Left cardiac atrium (tissue), 4 donors: ENCODE measurements at regions not wholly inside any gene's neighbourhood (a gene's known extent, or its start where the extent isn't known, plus 50 kb on each side); places are given as distances from the start of the nearest gene placed in this dataset.

Experiments
- ATAC-seq, 2 donors: fragments of 200-7000 bp; cut with Tn5 transposase; one replicate each; pipeline ENCODE4 v1.9.1; 2020; ENCODE audit warnings: mild to moderate bottlenecking in 2 of 2, moderate library complexity in 2 of 2
- DNase-seq: peaks from one replicate; pipeline ENCODE4 v3.0.0-alpha.2; 2020
- intact Hi-C, 2 donors: fragments of 100-400 bp; cut with DNase I; formaldehyde crosslinking; loops; one replicate each; pipeline versions ENCODE4 v1.14.1 to v1.15.1; 2022 to 2023
- donor health status: DM: no; HTN: yes; CAD: no.
- donor health status: DM: no; HTN: yes; CAD: no; lungs with severe emphysema.
- donor health status: DM: yes; HTN: yes; CAD: no.
- donor health status: Dilated cardiomyopathy.

DNA sequence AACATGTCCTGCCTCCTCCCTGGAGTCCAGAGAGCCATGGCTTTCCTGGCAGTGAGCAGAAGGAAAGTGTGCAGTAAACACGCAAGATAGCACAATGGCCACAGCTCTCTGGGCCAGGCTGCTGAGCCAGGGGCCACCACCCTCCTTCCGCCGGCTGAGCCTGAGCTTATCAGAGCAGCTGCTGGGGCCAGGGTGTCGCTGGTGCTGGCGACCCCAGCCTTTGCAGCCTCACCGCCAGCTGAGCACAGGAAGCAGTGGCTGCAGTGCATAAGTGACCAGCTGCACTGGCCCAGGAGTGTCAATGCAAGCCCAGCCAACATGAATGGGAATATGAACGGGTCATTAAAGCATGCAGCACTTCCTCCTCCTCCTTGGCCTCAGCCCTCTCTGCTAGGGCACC lies 172.0 kb downstream of the ZFP36L2 start:
- intact Hi-C loops, result no loop called here
- DNase-seq (no peak), ATAC-seq (peak in 1 of 2 donors; percentile 25)

DNA sequence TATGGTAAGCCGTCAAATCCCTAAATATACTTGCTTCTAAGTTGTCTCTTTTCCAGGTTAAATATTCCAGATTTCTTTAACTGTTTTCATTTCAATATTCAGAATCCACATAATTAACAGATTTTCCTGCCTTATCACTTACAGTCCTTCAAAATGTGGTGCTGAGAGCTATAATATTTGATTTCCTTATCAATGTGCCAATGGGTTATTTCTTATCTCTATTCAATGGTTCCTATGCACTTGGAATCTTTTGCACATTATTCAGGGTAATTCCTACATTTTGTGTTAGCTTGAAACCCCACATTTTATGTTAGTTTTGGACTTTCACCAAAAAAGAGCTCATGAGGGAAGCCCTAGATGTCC lies 173.5 kb downstream of the ZFP36L2 start:
- DNase-seq, result no peak
- ATAC-seq, result no peak
- intact Hi-C loops, result no loop called here

DNA sequence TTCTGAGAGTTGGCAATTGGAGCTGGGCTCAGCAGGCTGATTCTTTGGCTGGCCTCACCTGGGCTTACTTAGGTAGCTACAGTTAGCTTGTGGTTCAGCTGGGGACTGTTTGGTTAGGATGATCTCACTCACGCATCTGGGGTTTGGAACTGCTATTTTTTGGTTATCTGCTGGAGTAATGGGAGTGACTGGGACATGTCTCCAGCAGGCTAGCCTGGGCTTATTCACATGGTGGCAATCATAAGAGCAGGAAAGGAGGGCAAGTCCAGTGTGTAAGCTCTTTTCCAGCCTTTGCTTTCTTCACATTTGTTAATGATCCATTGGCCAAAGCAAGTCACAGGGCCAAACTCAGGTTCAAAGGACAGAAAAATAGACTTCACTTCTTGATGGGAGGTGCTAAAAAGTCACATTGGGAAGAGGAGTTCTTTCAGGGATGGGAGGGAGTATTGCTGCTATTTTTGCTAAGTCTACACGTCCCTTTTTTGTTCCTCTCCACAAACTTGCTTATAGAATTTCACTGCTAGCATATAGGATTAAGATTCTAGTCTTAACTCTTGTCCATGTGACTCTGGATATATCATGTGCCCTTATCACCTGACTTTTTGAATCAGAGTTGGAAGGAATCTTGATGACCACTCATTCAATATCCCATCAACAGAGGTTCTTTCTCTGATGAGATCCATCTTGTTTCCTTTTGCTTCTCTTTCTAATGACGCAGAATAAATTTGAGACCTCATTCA lies 174.0 kb downstream of the ZFP36L2 start:
- intact Hi-C loops, result no loop called here
- peak; percentile 13 for DNase-seq

DNA sequence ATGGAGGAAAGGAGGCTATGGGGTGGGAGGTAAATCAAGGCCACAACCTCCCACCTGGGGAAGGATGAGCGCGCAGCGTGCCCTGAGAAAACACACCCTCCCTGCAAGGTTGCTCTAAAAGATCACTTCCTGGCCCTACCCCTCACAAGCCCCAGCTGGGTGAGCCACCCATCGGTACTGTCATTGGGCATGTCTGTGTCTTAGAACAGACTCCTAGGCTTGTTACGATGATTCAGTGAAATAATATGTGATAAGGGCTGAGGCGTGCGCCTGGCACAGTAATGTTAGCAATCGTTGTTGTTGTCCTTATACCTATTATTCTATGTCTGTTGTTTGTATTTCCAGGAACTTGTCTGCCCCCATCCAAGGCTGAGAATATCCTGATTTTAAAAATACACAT lies 175.1 kb downstream of the ZFP36L2 start:
- DNase-seq, result peak; percentile 34
- peak in 1 of 2 donors; percentile 63 for ATAC-seq
- intact Hi-C loops, result no loop called here

More for the DNA sequence above, 174.0 kb downstream of the ZFP36L2 start:
- no peak for ATAC-seq

DNA sequence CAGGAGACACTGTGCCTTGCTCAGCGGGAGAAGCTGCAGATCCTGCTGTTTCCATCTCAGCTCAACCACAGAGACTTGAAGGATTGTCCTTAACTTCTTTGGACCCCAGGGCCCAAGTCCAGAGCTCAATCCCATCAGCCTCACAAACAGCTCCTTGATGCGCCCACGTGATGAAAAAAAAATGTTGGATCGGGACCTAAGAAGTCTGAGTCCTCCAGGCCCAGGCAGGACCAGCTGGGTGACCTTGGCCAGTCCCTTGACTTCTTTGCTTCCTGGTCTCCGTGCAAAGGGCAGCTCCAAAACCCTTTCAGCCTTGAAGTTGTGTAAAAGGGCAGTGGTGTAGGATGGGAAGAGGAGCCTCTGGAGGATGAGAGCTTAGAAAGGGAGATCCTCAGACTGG lies 175.5 kb downstream of the ZFP36L2 start:
- intact Hi-C loops, result no loop called here
- ATAC-seq, result peak in 1 of 2 donors; percentile 5
- DNase-seq, result peak; percentile 13

DNA sequence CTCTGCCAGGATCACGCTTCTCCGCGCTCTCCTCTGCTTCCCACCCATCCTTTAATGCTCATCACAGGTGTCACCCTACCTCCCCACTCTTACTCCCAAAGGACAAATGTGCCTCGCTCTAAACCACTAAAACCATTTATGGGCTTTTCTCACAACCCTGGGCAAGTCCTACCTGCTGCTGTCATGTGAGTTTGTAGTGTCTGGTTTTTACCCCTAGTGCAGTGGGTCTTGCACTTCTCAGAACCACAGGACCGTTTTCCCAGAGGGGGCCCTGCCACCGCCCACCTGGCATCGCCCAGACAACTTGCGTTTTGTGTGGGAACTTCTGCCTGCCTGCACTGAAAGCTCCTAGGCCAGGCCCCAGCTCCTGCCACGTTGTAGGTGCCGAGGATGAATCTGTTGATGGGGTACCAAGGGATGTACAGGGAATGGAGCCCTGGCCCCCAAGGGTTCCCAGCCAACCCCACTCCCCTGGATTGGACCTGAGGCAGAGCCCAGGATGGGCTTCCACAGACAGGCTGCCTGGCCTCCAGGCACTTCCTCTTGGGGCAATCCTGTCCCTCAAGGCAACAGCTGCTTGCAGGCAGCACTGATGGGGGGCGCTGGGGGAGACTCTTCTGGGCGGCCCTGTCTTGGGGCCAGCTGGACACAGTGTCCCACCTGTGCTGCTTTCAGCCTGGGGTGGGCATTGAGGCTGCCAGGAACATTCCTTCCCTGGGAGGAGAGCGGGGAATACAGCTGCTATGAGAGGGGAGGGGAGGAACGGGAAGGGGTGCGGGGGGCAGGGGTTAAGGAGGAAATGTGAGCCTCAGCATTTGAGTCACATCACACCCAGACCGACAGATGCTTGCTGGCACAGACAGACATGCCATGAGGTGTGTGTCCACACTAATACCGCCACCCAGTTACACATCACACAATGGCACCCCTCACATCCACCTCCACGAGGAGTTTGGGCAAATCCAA lies 176.3 kb downstream of the ZFP36L2 start:
- DNase-seq (peak; percentile 12), ATAC-seq (no peak)
- intact Hi-C loops, result no loop called here

DNA sequence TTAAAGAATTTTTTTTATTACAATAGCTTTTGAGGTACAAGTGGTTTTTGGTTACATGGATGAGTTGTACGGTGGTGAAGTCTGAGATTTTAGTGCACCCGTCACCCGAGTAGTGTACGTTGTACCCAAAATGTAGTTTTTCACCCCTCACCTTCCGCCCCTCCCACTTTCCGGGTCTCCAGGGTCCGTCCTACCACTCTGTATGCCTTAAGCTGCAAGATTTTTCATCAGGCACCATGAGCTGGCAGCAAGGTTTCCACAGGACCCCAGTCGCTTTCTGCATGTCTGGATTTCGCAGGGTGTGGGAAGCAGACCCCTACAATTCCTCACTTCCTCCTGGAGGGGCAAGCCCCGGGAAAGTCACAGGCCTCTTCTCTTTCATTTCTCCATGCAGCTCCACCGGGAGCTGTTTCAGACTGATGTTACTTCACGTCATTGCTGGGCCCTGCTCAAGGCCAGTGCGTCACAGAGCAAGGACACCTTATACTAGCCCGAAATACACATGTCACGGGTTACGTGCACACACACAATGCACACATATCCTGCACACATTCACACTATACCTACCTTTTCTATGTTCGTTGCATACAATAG lies 179.1 kb downstream of the ZFP36L2 start:
- ATAC-seq (no peak), DNase-seq (no peak)
- intact Hi-C loops, result no loop called here

DNA sequence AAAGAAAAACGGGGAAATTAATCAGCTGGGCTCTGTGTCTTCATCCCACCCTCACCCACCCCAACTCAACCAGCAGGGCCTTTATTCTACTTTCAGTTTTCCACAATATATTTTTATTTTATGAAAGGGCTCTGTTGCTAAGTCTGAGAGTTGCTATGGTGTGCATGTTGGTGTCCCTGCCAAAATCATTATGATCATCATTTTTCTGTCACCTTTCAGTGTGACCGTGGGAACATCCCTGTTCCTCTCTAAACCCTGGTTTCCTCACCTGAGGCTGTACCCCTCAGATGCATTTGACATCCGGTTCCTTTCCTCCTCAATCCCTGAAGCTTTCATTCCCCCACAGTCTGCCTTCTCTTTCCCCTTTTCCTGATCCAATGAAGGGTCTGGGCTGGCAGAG lies 180.5 kb downstream of the ZFP36L2 start:
- DNase-seq (no peak), ATAC-seq (no peak)
- intact Hi-C loops, result no loop called here

DNA sequence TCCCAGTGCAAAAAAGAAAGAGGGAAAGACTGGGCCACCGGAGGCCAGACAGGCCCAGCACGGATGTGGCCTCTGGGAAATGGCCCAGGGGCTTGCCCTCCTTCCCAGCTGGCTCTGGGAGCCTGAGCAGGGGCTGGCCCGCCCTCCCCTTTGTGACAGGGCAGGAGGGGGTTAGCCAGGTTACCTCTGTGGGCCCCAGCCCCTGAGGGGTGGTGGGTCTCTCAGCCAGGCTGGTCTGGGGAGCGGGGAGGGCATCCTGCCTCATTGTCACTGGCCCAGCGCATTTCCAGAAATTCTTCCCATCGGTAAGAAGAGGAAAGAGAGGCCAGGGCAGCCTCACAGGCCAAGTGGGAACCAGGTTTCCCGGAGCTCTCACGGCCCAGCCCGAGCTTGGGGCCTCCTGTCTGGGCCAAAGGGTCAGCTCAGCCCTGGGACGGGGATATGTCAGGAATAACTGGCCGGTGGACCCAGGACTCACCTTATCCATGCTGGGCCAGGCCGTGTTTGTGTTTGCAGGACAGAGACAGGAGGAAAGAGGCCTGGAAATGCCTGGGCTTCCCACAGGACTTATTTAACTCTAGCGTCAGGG lies 182.2 kb downstream of the ZFP36L2 start:
- intact Hi-C loops, result no loop called here
- no peak for ATAC-seq
- DNase-seq, result no peak

DNA sequence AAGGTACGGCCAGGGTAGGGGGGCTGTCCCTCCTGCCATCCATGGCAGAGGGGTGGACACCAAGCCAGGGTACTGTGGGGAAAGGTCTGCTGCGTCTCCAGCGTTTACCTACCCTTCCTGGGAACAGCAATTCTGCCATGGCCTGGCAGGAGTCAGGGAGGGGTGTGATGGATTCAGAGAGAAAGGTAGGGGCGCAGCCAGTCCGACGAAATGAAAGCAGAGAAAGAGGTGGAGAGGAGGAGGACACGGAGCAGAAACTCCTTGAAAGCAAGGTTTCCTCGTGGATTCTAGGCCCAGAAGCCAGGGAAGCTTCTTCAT lies 182.9 kb downstream of the ZFP36L2 start:
- DNase-seq (no peak), ATAC-seq (no peak)
- intact Hi-C loops, result no loop called here

DNA sequence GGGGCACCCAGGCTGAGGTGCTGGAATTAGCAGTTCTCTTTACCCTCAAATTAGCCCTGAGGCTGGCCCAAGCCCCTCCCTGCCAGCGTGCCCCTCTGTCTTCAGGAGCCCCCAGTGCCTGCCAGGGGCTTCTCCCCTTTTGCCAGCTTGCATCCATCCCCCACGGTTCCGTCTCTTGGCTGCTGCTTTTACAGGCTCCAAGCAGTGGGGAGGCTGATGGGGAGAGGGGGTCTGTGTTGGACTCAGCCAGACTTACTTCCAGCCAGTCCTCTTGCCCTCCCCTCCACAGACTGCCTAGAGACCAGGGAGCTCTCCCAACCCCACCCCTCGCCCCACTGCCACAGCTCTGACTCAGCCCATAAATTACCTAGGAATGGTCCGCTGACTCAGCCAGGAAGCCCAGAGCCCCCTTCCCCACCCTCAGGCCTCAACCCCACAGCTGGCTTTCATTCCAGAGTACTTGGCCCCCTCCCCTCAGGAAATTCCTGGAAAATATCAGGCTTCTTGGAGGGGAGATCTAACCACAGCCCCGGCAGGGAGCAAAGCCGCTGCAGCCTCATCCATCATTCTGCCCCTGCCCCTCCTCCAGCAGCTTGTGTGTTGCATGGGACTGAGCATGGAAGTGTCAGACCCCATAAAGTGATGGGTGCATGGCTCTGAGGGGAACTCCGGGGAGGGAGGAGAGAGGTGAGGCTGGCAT lies 184.6 kb downstream of the ZFP36L2 start:
- no peak for DNase-seq
- intact Hi-C loops, result no loop called here
- ATAC-seq, result peak in 1 of 2 donors; percentile 71

DNA sequence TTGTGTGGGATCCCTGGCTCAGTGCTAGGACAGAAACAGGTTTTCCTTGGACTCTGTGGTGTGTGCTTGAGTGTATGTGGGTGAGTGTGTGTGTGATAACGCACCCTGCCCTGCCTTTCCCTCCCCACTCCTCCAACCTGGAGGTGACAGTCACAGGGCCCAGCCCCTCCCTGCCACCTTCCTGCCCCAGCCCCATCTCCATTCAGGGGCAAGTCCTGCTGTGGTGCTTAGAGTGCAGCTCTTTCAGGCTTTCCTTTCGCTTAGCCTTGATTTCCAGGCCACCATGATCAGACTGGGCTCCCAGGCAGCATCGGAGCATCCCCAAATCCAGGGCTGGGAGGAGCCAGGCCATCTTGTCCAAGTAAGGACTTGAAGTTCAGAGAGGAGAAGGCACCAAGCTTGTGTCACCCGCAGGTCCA lies 185.2 kb downstream of the ZFP36L2 start:
- DNase-seq (no peak), ATAC-seq (no peak)
- intact Hi-C loops, result no loop called here

DNA sequence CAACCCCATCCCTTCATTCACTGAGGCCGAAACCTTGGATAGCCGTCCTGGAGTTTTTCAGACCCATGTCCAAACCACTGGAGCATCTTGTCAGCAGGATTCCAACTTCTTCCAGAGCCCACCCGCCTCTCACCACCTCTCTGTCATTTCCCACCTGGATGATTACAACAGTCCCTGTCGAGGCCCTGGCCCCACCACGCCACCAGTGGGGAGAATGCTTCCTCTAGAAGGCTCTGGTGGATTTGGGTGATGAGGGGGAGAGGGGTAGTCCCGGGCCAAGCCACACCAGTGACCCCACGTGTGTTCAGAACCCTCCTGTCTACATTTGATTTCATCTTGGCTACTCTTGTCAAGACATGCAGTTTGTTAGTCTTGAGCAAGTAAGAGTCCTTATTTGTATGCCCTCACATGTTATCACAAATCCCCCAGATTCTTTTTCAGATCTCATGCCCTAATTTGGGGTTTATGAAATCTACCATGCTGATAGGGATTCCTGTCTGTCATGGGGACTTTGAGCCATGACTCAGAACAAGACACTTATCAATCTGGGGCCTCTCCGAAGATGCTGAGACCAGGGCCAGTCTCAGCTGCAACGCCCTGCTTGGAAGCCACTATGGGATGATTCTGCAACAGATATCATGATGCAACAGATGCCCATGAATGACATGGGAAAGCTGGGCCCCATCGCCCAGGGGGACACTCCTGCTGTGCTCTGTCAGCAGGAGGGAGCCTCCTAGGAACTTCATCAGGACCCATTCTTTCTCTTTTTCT lies 186.1 kb downstream of the ZFP36L2 start:
- intact Hi-C loops, result no loop called here
- ATAC-seq, result no peak
- no peak for DNase-seq

DNA sequence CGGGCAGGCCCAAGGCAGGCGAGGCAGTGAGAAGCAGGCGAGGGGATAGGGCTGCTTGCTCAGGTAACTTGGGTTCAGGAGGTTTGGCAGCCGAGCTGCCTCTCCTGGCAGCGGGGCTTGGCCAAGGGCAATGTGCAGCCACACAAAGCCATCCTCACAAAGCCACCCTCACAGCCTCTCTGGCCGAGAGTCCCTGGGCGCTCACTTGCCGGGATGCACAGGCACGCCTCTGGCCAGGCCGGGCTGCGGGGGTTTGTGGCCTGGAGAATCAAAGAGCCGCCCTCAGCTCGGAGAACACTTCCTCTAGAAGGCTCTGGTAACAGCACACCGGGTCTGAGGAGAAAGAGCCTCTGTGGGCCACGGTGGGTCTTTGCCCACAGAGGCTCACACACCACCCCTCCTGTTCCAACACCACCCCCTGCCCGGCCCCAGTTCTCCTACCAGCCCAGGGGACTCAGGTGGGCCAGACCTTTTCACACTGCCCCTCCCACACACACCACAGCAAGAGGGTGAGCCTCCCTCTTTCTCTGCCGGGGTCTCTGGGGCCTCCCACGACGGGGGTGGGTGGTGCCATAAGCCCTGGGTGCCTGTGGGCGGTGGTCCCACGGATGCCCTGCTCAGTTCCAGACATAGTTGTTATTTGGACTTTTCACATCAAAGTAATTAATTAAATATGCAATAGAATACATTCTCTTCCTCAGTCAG lies 186.9 kb downstream of the ZFP36L2 start:
- no peak for DNase-seq

DNA sequence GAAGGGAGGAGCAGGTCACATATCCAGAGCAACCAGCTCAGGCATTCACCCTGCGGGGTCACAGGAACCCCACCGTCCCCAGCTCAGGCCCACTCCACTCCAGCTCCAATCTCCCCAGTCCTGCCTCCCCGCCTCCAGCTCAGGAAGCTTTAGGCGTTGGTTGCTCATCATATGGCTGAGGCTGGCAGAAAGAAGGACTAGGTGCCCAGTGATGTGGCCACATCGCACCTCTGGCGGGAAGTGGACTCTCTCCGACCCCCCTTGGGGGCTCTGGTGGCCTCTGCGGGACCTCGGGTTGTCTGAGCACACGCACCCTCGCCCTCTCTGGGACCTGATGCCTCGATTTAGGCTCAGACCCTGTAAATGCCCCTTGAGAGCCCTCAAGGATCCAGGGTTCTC lies 187.7 kb downstream of the ZFP36L2 start:
- no peak for DNase-seq
- no peak for ATAC-seq
- intact Hi-C loops, result no loop called here

More for the DNA sequence above, 186.9 kb downstream of the ZFP36L2 start:
- no peak for ATAC-seq
- intact Hi-C loops, result no loop called here

DNA sequence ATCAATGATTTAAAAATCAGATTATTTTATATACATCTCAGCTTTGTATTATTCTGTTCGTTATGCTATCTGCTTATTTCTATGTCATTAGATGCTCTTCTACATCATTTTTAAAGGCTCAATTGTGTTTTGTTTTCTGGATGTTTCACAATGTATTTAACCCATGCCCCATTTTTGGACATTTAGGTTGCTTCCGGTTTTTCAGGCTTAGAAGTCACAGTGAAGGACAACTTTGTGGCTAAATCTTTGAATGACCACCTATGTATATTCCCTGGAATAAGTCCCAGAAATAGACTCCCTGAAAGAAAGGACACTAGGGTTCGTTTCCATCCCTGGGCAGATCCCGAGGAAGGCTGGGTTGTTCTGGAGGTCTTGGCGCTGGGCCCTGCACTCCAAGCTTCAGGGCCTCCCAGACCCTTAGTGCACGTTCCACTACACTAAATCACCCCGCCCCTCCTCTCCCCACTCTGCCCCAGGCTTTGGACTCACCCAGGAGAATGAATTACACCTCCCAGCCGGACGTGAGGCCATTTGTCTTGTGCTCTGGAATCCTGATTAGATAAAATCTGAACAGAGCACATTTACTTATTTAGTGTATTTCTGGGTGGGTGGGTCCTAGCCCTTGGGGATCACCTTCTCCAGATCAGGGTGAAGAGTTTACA lies 188.2 kb downstream of the ZFP36L2 start:
- ATAC-seq (no peak), DNase-seq (no peak)
- intact Hi-C loops, result no loop called here

DNA sequence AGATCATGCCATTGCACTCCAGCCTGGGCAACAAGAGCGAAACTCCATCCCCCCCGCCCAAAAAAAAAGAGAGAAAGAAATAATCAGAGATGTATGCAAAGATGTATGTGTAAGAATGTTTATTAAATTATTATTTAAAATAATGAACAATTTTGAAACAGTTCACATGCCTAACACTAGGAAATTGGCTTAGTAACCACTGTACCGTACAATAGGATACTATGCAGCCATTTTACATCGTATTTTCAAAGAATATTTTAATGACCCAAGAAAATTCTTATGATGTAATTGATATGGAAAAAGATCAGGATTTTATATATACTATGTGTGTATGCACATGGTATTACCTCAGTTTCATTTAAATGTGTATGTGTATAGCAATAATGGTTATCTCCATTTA lies 190.5 kb downstream of the ZFP36L2 start:
- ATAC-seq, result no peak
- intact Hi-C loops, result no loop called here
- DNase-seq, result no peak
